IPS-NIHi7 (cell line): ENCODE measurements at regions not wholly inside any gene's neighbourhood (a gene's known extent, or its start where the extent isn't known, plus 50 kb on each side); places are given as distances from the start of the nearest gene placed in this dataset.

ENCODE experiments used
- DNase-seq: peaks from one replicate; pipeline ENCODE4 v3.0.0; 2012; ENCODE audit warnings: mixed read lengths; ENCODE audit errors: extremely low spot score

GRCh38 chr3:168395551-168395950 is 299.8 kb upstream of the GOLIM4 start:
- no peak for DNase-seq

DNA sequence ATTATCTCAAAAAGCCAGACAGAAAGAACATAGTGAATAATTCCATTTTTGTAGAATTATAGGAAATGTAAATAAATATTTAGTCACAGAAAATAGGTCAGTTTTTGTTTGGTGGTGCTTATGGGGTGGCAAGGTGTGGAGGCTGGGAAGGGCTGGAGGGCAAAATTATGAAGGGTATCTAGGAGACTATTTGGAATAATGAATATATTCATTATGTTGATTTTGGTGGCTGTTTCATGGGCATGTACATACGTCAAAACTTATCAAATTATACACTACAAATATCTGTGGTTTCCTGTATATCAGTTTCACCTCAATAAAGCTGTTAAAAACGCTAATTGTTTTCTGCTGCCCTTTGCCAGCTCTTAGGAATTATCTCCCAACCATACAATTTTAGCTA is 298.7 kb upstream of the GOLIM4 start:
- no peak for DNase-seq

GRCh38 chr3:168386301-168386700 is 290.6 kb upstream of the GOLIM4 start:
- DNase-seq, result no peak

- DNase-seq, result no peak
Observed at GRCh38 chr3:168384990-168385389, 289.3 kb upstream of the GOLIM4 start.

DNA sequence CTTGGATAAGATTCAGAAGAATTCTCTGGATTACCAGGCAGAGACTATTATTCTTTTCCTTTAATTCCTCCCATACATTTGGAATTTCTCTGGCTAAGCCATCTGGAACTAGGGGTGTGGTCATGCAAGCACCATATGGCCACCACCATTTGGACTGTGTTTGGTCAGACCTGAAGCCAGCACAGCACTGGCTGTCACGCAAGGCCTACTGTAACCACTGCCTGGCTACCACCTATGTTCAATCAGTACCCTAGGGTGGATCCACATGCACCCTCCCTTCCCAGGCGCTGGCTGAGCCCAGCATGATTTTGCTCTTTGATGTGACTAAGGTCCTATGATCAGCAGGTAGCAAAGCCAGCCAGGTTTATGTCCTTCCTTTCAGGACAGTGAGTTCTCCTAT is 287.8 kb upstream of the GOLIM4 start:
- no peak for DNase-seq

GRCh38 chr3:168371846-168372245 is 276.1 kb upstream of the GOLIM4 start:
- no peak for DNase-seq

DNA sequence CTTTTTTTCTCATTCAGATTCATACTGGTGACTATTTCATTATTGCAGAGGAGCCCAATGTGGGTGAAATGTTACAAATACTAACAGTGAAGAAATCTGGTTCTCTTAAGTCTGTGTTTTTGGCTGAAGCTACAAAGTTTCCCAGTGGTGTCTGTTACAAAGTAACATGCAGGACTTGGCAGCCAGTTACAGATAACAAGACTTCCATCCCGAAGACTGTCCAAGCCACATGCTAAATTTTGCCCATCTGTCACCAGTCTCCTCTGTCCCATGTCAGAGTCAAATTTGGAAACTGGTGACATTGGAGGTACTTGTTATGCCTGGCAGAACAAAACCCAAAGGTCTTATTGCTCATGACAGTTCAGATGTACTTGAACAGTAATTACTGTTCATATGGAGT is 269.2 kb upstream of the GOLIM4 start:
- no peak for DNase-seq

DNA sequence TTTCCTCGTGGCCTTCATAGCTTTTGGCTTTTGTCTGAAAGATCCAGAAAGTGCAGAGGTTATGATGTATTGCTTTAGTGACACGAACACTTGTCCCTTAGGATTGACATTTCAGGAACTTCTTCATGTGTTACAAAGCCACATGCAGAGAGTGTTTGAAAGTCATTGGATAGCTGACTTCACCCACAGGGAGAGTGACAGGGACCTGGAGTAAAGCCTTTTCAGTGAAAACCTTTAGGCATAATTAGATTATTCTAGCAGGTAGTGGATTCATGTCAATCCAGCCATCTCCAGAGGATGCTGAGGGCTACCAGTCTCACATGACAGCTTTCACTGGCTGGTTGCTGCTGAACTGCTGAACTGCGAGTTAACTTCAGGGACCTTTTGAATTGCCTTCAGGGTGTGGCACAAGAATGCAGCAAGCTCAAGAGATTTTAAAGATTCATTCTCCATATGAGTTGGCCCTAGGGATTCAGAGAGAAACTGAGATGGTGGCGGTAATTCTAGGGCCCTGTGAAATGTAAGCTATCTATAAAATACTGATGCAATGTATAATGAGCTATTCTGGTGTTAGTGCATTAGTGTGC is 267.0 kb upstream of the GOLIM4 start:
- DNase-seq, result no peak

DNA sequence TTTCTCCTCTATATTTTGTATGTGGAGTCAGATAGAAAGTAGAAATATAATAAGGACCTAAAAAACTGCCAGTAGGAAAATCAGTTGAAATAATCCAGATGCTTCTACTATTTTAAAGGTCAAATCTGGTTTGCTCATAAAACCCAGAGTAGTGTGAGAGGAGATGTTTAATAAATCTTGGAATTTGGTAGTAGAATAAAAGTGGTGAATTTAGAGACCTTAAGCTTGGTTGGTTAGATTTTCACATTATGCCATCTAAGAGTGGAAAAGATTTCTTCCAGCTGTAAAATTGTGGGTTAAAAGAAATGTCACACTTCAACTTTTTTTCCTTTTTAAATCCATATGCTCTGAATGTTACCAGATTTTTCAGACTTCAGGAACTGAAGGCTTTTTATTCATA is 266.4 kb upstream of the GOLIM4 start:
- DNase-seq, result no peak

DNA sequence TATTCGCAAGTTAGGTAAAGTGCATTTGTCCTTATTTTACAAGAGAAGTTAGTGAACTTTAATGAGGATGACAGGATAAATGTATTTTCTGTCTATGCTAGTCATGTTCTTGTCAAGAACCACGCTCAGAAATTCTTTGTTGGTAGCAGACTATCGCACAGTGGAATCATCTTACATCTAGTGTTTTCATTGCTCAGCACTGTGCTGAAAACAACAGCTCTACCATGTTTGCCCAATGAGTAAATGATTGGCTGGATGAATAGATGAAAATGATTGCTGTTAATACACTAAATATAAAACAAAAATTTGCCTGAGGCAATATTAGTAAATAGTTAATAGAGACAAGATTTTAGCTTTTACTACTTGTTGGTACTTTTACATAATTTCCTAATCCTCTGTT is 265.3 kb upstream of the GOLIM4 start:
- no peak for DNase-seq

DNA sequence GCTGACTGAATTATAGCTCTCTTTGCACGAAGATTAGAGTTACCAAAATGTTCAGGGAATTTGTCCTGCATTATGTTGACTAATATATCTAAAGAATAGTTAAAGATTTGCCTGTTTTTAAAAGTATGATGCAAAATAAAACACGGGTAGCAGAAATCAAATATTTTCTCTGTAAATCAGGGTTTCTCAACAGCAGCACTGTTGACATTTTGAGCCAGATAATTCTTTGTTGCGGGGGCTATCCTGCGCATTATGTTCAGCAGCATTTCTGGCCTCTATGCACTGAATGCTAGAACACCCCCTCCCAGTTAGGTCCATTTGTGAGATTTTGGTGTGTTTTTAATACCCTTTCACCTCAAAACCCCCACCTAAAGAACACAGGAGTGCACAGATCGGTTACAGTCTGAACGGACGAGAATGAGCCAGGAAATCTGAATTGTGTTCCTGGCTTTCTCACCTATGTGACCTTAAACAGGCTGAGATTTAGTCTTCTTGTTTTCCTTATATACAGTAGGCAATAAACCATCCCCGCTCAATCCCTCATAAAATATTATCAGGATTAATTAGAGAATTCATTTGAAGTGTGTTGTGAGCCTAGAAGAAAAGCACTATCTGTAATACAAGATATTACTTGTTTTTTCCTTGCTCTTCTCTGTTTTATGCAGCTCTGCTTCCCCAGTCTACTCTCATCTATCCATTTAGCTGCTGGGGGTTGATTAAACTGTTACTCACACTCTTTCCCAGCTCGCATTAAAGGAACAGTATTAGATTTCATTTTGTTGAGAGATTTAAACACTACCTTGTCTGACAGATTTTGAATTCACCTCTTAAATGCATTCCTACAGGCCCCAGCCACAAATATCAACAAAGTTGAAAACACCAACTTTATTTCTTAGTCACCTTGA is 247.5 kb upstream of the GOLIM4 start:
- no peak for DNase-seq

- no peak for DNase-seq
Observed at GRCh38 chr3:168341956-168342936, 246.5 kb upstream of the GOLIM4 start.

DNA sequence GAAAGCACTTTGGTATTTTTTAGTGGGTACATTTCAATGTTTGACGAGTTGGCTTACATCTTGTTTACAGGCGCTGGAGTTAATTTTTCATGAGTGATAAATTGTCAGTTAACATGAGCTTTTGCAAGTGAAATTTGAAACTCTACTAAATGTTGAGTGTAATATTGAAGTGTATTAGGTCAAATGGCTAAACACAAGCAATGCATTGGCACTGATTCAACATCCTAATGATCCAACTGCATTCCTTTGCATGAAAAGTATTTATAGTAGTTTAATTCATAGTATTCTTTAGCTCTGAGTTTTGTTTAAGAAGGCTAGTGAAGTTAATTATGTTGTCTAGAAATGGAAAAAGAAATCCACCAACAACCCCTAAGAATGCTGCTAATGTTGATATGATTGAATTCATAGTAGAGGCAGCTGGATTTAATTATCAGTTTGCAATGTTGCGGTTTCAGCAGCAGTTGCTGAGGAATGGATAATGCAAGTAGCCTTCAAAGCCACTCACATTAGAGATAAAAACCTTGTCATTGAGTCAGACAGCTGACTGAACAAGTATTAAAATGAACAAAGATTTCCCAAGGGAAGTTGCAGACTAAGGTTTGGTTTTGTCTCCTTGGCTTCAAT is 245.6 kb upstream of the GOLIM4 start:
- no peak for DNase-seq

GRCh38 chr3:168338161-168338560 is 242.4 kb upstream of the GOLIM4 start:
- no peak for DNase-seq

DNA sequence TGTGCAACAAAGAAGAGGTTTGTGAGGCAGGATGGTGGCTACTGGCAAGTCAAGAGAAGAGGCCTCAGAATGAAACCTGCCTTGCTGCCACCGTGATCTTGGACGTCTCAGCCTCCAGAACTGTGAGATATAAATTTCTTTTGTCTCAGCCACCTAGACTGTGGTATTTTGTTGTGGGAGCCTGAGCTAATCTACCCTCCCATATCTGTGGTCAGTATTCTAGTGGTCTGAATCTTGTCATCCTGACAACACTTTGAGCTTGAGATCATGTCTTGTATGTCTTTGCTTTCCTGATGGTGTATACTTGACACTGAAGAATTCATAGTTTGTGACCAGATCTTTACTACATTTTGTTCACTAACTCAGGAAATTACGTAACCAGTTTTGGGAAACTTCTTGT is 240.6 kb upstream of the GOLIM4 start:
- DNase-seq, result no peak

GRCh38 chr3:168333410-168333935 is 237.7 kb upstream of the GOLIM4 start:
- DNase-seq, result no peak

DNA sequence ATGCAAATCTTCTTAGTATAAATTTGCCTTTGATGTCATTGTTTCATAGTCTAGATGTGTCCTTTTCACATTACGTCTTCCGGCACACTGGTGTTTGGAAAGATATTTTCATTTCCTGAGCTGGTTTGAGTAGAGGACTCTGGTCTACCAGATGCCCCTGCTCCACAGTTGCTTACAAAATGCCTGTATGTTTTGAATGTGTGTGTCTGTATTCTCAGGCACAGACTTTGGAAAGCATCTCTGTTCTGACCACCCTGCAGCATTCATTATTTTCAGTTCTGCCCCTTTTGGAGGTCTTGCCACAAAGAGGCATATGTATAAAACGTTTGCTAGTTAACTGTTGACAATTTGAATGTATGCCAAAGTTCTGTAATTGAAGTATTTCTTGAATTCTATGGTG is 236.0 kb upstream of the GOLIM4 start:
- DNase-seq, result no peak

- no peak for DNase-seq
Observed at GRCh38 chr3:168330983-168331382, 235.3 kb upstream of the GOLIM4 start.

DNA sequence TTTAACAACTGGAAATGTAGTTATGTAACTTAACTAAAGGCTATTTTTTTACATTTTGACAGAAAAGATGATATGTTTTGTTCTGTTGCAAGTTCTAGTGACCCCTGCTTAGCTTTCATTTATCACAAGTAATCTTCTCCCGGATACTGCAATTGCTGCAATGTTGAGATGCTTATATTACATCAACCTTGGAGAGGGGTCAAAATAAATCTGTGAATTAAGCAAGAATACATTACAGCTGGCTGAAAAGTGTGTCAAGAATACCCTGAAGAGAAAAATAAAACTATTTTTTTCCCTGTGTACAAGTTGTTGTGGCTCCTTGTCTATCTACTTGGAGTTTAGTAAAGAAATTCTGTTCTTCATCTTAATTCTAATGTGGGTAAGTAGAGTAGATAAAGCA is 232.1 kb upstream of the GOLIM4 start:
- no peak for DNase-seq

DNA sequence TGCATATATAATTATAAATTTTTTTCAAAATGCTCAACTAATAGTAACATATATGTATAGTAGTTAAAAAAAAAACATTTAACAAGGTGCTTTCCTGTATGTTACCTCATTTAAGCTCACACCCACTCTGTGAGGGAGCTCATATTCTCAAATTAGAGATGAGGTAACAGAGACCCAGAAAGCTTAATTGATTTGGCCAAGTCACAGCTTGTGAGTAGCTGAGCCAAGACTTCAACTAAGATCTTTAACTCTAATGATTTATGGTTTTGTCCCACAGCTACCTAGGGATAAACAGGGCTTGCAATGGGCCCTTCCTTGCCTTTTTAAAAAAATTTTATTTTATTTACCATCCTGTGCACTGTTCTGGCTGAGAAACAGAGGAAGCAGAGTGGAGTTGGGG is 230.0 kb upstream of the GOLIM4 start:
- no peak for DNase-seq

- DNase-seq, result no peak
Observed at GRCh38 chr3:168322941-168323340, 227.2 kb upstream of the GOLIM4 start.

DNA sequence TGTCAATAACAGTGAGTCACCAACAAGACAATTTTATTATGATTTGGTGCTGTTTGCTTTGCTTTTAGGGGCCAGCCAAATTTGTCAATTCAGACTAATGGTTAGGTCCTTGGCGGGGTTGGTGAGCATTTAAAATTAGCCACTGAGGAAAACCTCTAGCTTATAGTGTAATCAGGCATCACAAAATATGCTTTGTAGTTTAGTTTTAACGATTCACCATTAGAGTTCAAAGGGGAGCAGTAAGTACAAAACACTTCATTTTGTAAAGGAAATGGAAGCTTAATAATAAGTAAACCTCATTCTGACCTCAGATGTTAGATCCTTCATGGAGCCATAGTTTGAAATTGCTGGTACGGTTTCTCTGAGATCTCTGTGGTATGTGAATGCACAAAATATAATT is 218.4 kb upstream of the GOLIM4 start:
- DNase-seq, result no peak
